Loucy (cell line): ENCODE measurements at regions not wholly inside any gene's neighbourhood (a gene's known extent, or its start where the extent isn't known, plus 50 kb on each side); places are given as distances from the start of the nearest gene placed in this dataset.

Source experiments
- CTCF ChIP-seq: fragments of 200-600 bp; sonication (generic); conservative IDR thresholded peaks from 2 replicates; pipeline ENCODE4 v1.5.1; 2014; ENCODE audit warnings: mild to moderate bottlenecking, antibody characterized with exemption, low read length
- EZH2phosphoT487 ChIP-seq: fragments of 200-600 bp; IDR thresholded peaks from 2 replicates; pipeline ENCODE4 v1.6.1; 2018; ENCODE audit warnings: antibody characterized with exemption, mild to moderate bottlenecking, moderate library complexity, borderline replicate concordance

DNA sequence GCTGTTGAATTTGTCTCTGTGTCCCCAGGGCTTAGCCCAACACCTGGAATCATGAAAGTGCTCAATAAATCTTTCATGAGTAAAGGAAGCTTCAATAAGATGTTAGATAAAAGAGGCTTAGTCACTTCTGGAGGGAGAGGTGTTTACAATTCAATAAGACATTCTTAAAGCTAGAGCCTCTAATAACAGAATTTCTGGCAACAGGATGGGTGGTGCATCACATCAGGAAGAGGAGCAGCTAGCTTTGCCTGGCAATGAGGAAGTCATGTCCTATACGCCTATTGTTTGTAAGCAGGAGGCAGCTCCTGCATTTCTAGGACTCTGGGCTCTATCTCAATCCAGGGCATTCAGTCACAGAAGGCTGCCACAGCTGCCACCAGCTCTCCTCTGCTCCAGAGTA is 638.5 kb downstream of the EPM2A start:
- no peak for TF ChIP-seq EZH2phosphoT487
- TF ChIP-seq CTCF = no peak
